ENCODE measurements at regions not wholly inside any gene's neighbourhood (a gene's known extent, or its start where the extent isn't known, plus 50 kb on each side); places are given as distances from the start of the nearest gene placed in this dataset.

DNA sequence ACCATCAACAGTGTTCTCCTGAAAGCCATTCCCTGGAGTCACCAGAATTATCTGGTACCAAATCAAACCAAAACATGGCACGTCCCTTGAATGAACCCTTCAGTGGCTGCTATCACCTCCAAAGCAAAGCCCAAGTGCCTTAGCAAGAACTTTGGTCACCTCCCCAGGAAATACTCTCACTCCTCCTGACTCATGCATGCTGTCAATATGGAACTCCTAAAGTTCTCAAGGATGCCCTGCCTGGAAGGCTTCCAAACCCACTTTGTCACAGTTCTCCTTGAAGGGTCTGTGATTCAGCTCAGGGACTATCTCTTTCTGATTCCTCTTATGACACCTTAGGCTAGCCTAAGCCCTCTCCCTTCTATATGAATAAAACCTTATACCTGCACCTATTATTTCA is 146.1 kb upstream of the RUNX1 start:
- no peak for TF ChIP-seq TAF1 (IDR thresholded peaks at IDR 0.05; ENCODE audit: low read depth)
- no peak for TF ChIP-seq EP300 (IDR thresholded peaks at IDR 0.05; ENCODE audit: borderline replicate concordance)
- no peak for TF ChIP-seq YY1 (IDR thresholded peaks at IDR 0.05; ENCODE audit: low read depth)
- no peak for TF ChIP-seq CREB1 (IDR thresholded peaks at IDR 0.05; ENCODE audit: low read depth)
- TF ChIP-seq, protein P1, sequence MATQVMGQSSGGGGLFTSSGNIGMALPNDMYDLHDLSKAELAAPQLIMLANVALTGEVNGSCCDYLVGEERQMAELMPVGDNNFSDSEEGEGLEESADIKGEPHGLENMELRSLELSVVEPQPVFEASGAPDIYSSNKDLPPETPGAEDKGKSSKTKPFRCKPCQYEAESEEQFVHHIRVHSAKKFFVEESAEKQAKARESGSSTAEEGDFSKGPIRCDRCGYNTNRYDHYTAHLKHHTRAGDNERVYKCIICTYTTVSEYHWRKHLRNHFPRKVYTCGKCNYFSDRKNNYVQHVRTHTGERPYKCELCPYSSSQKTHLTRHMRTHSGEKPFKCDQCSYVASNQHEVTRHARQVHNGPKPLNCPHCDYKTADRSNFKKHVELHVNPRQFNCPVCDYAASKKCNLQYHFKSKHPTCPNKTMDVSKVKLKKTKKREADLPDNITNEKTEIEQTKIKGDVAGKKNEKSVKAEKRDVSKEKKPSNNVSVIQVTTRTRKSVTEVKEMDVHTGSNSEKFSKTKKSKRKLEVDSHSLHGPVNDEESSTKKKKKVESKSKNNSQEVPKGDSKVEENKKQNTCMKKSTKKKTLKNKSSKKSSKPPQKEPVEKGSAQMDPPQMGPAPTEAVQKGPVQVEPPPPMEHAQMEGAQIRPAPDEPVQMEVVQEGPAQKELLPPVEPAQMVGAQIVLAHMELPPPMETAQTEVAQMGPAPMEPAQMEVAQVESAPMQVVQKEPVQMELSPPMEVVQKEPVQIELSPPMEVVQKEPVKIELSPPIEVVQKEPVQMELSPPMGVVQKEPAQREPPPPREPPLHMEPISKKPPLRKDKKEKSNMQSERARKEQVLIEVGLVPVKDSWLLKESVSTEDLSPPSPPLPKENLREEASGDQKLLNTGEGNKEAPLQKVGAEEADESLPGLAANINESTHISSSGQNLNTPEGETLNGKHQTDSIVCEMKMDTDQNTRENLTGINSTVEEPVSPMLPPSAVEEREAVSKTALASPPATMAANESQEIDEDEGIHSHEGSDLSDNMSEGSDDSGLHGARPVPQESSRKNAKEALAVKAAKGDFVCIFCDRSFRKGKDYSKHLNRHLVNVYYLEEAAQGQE (IDR thresholded peaks at IDR 0.05; ENCODE audit: low read depth) = no peak
- TF ChIP-seq CEBPB (IDR thresholded peaks at IDR 0.05) = no peak
- TF ChIP-seq RAD21 (IDR thresholded peaks at IDR 0.05; ENCODE audit: low read depth) = no peak
- TF ChIP-seq, protein P2, sequence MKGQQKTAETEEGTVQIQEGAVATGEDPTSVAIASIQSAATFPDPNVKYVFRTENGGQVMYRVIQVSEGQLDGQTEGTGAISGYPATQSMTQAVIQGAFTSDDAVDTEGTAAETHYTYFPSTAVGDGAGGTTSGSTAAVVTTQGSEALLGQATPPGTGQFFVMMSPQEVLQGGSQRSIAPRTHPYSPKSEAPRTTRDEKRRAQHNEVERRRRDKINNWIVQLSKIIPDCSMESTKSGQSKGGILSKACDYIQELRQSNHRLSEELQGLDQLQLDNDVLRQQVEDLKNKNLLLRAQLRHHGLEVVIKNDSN (IDR thresholded peaks at IDR 0.05) = no peak
- TF ChIP-seq NFIC (IDR thresholded peaks at IDR 0.05) = no peak

All from Ishikawa (cell line).